Epithelial cell of proximal tubule (primary cell): ENCODE measurements at regions not wholly inside any gene's neighbourhood (a gene's known extent, or its start where the extent isn't known, plus 50 kb on each side); places are given as distances from the start of the nearest gene placed in this dataset.

Experiments used
- DNase-seq: peaks from one replicate; pipeline ENCODE4 v3.0.0-alpha.2; 2011; ENCODE audit warnings: low read depth
- H3K4me3 ChIP-seq: 2 replicates; pipeline ENCODE4 v1.5.1; 2011; ENCODE audit warnings: low read depth, mild to moderate bottlenecking, low read length
- CTCF ChIP-seq: conservative IDR thresholded peaks from 2 replicates; pipeline ENCODE4 v1.5.1; 2012; ENCODE audit warnings: low read depth, mild to moderate bottlenecking, low read length

GRCh38 chr14:100381395-100382105, 58.4 kb downstream of the SLC25A47 start:
- TF ChIP-seq CTCF: no peak
- DNase-seq: no peak
- H3K4me3 ChIP-seq: no peak overlapping the region

- TF ChIP-seq CTCF: no peak
- no peak for DNase-seq
- no peak overlapping the region for H3K4me3 ChIP-seq
Measured at GRCh38 chr14:100382106-100382455, 58.9 kb downstream of the SLC25A47 start.

GRCh38 chr14:100383727-100384158, 60.6 kb downstream of the SLC25A47 start:
- peak; percentile 84 for TF ChIP-seq CTCF
- DNase-seq: no peak
- H3K4me3 ChIP-seq: no peak overlapping the region

GRCh38 chr14:100384277-100384676, 61.1 kb downstream of the SLC25A47 start:
- no peak overlapping the region for H3K4me3 ChIP-seq
- DNase-seq: no peak
- no peak for TF ChIP-seq CTCF

GRCh38 chr14:100384819-100385813, 62.0 kb downstream of the SLC25A47 start:
- TF ChIP-seq CTCF: peak; percentile 62
- no peak for DNase-seq
- H3K4me3 ChIP-seq: no peak overlapping the region

- H3K4me3 ChIP-seq: no peak overlapping the region
- TF ChIP-seq CTCF: no peak
- no peak for DNase-seq
Measured at GRCh38 chr14:100386121-100386520, 63.0 kb downstream of the SLC25A47 start.

- TF ChIP-seq CTCF: no peak
- no peak overlapping the region for H3K4me3 ChIP-seq
- DNase-seq: no peak
Measured at GRCh38 chr14:100386846-100387245, 63.7 kb downstream of the SLC25A47 start.
